GM19351 (cell line): ENCODE measurements at regions not wholly inside any gene's neighbourhood (a gene's known extent, or its start where the extent isn't known, plus 50 kb on each side); places are given as distances from the start of the nearest gene placed in this dataset.
"Not testable (repeated sequence)": the region's sequence is repeated elsewhere in the genome, so short reads cannot be mapped to it uniquely, and the experiment has no call there.

ENCODE experiments used
- ATAC-seq: cut with Tn5 transposase; IDR thresholded peaks from one replicate; pipeline ENCODE4 v1.9.1; 2021; ENCODE audit warnings: mild to moderate bottlenecking, moderate library complexity; ENCODE audit not compliant: unreplicated experiment

DNA sequence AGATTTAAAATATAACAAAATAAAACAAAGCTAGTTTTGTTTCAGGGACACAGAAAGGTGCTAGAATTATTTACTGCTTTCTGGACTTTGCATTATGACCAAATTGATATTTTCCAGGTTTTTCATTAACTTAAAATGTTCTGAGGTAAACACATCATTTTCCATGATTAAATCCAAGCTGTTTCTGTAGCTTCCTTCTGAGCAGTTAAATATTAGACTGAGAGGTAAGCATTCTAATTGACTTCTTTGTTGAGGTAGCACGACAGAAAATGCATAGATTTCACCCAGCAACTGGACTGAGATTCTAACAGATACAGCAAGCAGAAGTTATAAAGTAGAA lies 98.3 kb downstream of the BMP4 start:
- ATAC-seq = no peak

DNA sequence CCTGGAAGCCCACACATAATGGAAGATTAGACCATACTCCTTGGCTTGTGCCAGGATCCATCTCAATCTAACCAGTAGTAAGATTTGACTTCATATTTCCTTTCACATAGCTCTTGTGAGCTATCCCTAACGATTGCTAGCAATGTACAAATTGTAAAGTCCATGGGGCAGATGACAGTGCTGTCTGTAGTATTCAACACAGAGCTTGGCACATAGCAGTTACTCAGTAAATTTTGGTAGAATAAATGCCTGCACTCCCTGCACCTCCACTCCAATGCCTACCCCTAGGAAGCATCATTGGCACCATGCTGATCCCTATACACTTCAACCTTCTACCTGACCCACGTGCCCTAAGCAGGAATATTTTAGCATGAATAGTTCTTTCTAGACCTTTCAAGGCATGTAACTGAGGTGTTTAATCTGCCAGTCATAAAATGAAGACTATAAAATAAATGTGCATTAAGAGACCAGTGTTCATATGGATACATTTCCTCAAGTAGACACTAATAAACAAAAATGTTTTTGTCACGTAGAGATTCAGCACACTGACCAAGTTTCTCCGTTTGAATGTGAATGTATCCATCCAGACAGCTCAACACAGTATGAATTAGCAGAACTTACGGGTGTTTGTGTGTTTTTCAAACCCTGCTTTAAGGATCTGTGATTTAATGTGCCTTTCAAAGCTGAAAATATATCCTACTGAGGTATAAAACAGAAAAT lies 98.8 kb downstream of the BMP4 start:
- ATAC-seq = no peak

- ATAC-seq = no peak
Observed at GRCh38 chr14:53855574-53855973, 101.1 kb downstream of the BMP4 start.

DNA sequence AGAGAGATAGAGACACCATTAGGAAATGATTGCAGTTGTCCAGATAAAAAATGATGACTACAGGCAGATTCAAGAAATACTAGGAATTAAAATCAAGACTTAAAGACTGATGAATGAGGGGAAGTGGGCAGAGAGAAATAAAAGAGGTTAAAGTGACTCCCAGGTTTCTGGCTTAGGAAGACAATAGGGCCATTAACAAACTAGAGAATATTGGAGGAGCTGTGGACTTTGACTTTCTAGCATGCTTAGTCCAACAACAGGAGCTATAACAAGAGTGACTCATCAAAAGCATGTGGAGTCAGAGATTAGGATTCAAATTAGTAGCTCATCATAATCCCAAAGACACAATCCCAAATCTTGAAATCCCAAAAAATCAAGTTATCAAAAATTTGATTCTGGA lies 101.5 kb downstream of the BMP4 start:
- ATAC-seq = no peak

- no peak for ATAC-seq
Observed at GRCh38 chr14:53851394-53852090, 105.1 kb downstream of the BMP4 start.

DNA sequence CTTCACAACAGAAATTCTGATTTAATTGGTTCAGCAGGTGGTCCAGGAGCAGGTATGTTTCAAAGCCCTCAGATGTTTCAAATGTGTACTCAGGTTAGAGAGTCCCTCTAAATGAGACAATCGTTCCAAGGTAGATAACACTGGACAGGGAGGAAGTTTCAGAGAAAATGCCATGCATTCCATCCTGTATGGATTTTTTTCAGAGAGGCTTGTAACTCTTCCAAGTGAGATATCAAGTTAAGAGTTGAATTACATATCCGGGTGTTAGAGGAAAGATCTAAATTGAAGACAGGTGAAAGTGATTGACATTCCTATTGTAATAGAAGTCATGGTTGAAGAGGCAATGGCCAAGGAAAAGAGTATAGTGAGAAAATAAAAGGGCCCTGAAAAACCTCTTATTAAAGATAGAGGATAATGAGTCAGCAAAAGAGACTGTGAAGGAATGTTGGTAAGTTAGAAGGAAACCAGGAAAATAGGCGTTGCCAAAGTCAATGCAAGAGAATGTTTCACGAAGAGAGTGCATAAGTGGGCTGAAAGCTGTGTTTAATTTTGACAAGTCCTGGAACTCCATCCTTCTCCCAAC lies 105.8 kb downstream of the BMP4 start:
- ATAC-seq = no peak

DNA sequence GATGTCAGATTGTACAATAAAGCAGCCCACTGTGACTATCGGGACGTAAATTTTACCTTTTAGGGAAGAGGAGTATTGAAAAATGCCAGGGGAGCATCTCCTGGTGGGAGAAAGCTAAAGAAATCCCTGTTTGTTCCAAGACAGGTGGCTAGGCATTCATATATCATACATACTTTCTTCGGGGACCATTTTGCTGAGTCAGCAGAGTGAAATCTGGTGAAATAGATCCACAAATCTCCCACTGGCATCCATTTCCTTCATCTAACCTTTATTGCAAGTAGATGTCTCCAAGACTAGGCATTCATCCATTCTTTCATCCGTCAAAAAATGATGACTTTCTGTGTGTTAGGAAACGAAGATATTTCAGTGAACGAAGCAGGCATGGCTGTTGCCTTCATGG lies 107.1 kb downstream of the BMP4 start:
- ATAC-seq = no peak

- no peak for ATAC-seq
Observed at GRCh38 chr14:53848854-53849253, 107.8 kb downstream of the BMP4 start.

DNA sequence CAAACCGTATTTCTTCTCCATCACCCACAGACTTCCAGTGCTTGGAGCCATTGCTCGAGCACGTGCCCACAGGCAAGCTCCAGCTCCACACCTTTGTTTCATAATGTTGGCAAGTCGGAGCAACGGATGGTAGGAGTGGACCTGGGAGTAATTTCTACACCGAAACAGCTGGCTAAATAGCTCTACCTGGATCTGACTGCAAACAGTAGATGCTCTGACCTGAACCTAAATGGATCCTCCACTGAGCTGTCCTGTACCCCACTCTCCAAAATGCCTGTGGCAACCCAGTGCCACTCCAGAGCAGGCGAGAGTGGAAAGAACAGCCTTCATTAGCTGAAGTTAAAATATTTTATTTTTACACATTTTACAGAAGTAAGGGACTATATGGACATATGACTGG lies 108.7 kb downstream of the BMP4 start:
- ATAC-seq = no peak

GRCh38 chr14:53847057-53847456 lies 109.6 kb downstream of the BMP4 start:
- no peak for ATAC-seq

DNA sequence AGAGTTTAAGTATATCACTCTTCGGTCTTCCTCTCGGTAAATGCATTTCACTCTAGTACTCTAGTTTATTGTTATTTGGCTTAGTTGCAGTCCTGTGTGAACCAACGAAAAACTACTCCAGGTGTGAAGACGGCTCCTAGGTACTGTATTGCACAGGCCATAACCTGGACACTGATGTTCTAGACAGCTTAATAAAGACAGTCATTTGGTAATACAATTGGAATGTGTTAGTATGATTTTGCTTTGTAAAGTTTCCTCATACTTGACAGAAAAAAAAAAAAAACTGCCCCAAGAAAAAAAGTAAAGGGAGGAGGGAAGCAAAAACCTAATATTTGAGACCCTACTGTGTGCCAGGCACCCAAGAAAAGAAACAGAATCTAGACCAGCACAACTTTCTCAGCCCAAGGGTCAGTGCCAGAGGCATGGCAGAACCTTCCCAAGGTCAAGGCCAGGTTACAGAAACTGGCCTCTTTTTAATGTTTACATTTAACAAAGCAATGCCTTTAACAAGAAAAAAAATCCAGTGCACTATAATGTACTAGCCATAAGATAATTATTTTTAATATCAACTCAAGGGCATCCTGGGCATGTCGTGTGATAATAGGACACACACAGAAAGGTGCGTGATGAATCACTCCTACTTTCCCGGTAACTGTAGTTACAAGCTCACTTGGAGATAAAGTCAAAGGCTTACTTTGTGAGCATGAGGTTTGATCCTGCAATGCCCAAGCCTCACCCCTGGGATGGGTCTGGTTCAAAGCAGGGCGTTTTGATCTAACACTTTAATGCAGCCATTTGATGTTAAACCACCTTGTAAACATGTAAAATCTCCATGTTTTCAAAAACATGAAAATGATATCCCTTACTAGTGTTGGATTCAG lies 110.6 kb downstream of the BMP4 start:
- no peak for ATAC-seq

DNA sequence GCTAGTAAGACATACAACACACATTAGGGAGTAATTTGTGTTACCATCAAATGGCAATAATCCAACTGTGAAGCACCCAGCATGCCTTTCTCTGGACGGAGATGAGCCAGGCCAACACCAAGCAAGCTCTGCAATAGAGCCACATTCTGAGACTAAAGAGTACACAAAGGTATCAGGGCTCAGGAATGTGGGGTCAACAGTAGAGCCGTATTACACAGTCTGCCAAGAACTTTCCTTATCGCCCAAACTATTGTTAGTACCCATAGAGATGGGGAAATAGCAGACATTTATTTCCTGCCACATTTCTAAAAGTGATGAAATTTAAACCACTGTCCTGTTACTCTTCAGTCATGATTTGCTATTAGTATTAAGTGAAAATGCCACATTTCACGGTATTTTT lies 113.7 kb downstream of the BMP4 start:
- no peak for ATAC-seq

- ATAC-seq = no peak
Observed at GRCh38 chr14:53841109-53842099, 115.2 kb downstream of the BMP4 start.

GRCh38 chr14:53840444-53840843 lies 116.2 kb downstream of the BMP4 start:
- ATAC-seq = no peak

DNA sequence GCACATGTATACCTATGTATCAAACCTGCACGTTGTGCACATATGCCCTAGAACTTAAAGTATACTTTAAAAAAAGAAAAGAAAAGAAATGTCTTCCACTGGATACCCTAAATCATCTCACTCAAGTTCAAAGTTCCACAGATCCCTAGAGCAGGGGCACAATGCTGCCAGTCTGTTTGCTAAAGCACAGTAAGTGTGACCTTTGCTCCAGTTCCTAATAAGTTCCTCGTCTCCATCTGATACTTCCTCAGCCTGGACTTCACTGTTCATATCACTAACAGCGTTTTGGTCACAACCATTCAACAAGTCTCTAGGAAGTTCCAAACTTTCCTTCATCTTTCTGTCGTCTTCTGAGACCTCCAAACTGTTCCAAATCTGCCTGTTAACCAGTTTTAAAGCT lies 118.3 kb downstream of the BMP4 start:
- no peak for ATAC-seq

- not testable (repeated sequence) for ATAC-seq
Observed at GRCh38 chr14:53837656-53838055, 119.0 kb downstream of the BMP4 start.

DNA sequence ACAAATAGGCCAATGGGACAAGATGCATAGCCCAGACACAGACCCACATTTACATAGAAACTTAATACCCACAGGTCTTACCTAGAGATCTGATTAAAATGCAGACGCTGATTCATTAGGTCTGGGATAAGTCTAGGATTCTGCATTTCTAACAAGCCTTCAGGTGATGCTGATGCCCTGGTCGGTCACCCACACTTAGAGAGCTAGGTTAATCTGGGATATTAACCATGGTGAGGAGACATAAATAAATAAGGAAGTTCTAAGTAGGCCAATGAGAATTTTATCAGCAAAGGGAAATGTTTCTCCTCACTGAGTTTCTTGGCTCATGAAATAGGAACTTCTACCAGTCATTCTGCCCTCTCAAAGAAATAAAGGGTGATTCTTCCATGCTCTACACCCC lies 120.1 kb downstream of the BMP4 start:
- ATAC-seq = no peak

- ATAC-seq = no peak
Observed at GRCh38 chr14:53828820-53829219, 127.8 kb downstream of the BMP4 start.

DNA sequence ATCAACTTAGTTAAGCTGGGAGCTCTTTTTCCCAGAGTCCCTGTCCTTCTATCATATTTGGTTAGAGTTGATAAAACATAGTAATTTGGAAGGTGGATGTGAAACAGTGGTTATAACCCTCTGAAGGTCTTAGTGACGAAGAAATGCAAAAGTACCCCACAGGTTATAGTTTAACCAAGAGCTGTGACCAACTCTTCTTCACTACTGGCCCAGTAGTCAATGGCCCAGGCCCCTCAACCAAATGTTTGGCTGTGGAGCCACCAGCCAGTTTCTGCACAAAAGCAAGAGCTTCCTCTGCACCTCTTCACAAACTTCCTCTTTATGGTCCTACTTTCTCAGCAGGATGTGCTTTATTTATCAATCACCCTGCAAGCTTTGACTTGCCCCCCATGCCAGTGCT lies 132.6 kb downstream of the BMP4 start:
- no peak for ATAC-seq

GRCh38 chr14:53814392-53814791 lies 142.2 kb downstream of the BMP4 start:
- ATAC-seq = no peak
